Transverse colon (tissue), 4 donors: ENCODE measurements at regions not wholly inside any gene's neighbourhood (a gene's known extent, or its start where the extent isn't known, plus 50 kb on each side); places are given as distances from the start of the nearest gene placed in this dataset.

ENCODE experiments used
- POLR2A ChIP-seq: fragments of 450-650 bp; IDR thresholded peaks from one replicate; pipeline ENCODE4 v1.6.1; 2016; ENCODE audit warnings: antibody characterized with exemption, mild to moderate bottlenecking, moderate library complexity
- POLR2AphosphoS5 ChIP-seq, 3 donors: sonication (generic); formaldehyde crosslinking; IDR thresholded peaks; one replicate each; pipeline ENCODE4 v1.6.1; 2016; ENCODE audit warnings: antibody characterized with exemption in 3 of 3
- TF ChIP-seq, protein P1 (sequence below), 5 experiments: fragments of 200-600 bp in 3 of 5; fragments of 450-650 bp in 2 of 5; sonication (generic) in 3 of 5; IDR thresholded peaks; 1 replicate in 2 of 5; 2 replicates in 3 of 5; pipeline ENCODE4 v1.5.1; 2016 to 2017; ENCODE audit warnings: antibody characterized with exemption in 5 of 5, inconsistent platforms in 3 of 5, mild to moderate bottlenecking in 2 of 5, moderate library complexity in 1 of 5

- TF ChIP-seq POLR2AphosphoS5 (IDR thresholded peaks at IDR 0.05) (no peak), POLR2A (no peak)
- TF ChIP-seq, protein P1, sequence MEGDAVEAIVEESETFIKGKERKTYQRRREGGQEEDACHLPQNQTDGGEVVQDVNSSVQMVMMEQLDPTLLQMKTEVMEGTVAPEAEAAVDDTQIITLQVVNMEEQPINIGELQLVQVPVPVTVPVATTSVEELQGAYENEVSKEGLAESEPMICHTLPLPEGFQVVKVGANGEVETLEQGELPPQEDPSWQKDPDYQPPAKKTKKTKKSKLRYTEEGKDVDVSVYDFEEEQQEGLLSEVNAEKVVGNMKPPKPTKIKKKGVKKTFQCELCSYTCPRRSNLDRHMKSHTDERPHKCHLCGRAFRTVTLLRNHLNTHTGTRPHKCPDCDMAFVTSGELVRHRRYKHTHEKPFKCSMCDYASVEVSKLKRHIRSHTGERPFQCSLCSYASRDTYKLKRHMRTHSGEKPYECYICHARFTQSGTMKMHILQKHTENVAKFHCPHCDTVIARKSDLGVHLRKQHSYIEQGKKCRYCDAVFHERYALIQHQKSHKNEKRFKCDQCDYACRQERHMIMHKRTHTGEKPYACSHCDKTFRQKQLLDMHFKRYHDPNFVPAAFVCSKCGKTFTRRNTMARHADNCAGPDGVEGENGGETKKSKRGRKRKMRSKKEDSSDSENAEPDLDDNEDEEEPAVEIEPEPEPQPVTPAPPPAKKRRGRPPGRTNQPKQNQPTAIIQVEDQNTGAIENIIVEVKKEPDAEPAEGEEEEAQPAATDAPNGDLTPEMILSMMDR (IDR thresholded peaks at IDR 0.05) = no peak
These were observed 103.6 kb upstream of the DRD2 start for GRCh38 chr11:113578715-113579250.
